Activated B cell treated with CpG ODN at 0.5 μM for 24 hours (primary cell): ENCODE measurements at regions not wholly inside any gene's neighbourhood (a gene's known extent, or its start where the extent isn't known, plus 50 kb on each side); places are given as distances from the start of the nearest gene placed in this dataset.

ENCODE experiments used
- ATAC-seq: fragments of 200-7000 bp; cut with Tn5 transposase; one replicate; pipeline ENCODE4 v1.10.0; 2021; ENCODE audit warnings: low read depth, mild to moderate bottlenecking, moderate library complexity
- CTCF ChIA-PET: fragments of 350-600 bp; sonication (Branson Sonifier 250); formaldehyde crosslinking; loops from one replicate; lab custom pipeline; 2021; ENCODE audit warnings: antibody characterized with exemption; lab: Charles Lee
- POLR2A ChIA-PET: fragments of 350-600 bp; sonication (Branson Sonifier 250); formaldehyde crosslinking; loops from one replicate; lab custom pipeline; 2021; ENCODE audit warnings: antibody characterized with exemption; lab: Charles Lee
- DNase-seq: peaks from one replicate; pipeline ENCODE4 v3.0.0; 2022
- H3K27ac Mint-ChIP-seq: one replicate; pipeline ENCODE4 v1.8.0; 2020; ENCODE audit warnings: mixed read lengths
- H3K27me3 Mint-ChIP-seq: one replicate; pipeline ENCODE4 v1.8.0; 2021; ENCODE audit warnings: mixed read lengths
- H3K36me3 Mint-ChIP-seq: one replicate; pipeline ENCODE4 v1.8.0; 2021; ENCODE audit warnings: low read depth, mixed read lengths
- H3K4me1 Mint-ChIP-seq: one replicate; pipeline ENCODE4 v1.8.0; 2021; ENCODE audit warnings: mixed read lengths
- H3K4me3 Mint-ChIP-seq: one replicate; pipeline ENCODE4 v1.8.0; 2020; ENCODE audit warnings: mild to moderate bottlenecking, mixed read lengths
- H3K9me3 Mint-ChIP-seq: one replicate; pipeline ENCODE4 v1.8.0; 2020; ENCODE audit warnings: mixed read lengths
- CTCF ChIP-seq: fragments of 200-600 bp; IDR thresholded peaks from one replicate; pipeline ENCODE4 v1.8.0; 2022; ENCODE audit warnings: antibody characterized with exemption, mild to moderate bottlenecking
- intact Hi-C: fragments of 100-400 bp; cut with micrococcal nuclease; formaldehyde crosslinking; loops from one replicate; pipeline ENCODE4 v1.15.1; 2024

GRCh38 chr9:100759215-100759614 is 181.3 kb downstream of the CAVIN4 start:
- no peak overlapping the region for H3K27ac Mint-ChIP-seq
- no peaks in the 10 kb centered on the region for H3K27me3 Mint-ChIP-seq
- DNase-seq (no peak), ATAC-seq (no peak)
- intact Hi-C loops: no loop called here
- no peak for TF ChIP-seq CTCF
- H3K9me3 Mint-ChIP-seq: peaks cover 3% of the 10 kb centered on the region
- ChIA-PET POLR2A (no interaction called here), CTCF (no interaction called here)
- no peaks in the 10 kb centered on the region for H3K36me3 Mint-ChIP-seq
- H3K4me3 Mint-ChIP-seq: no peak overlapping the region
- no peaks in the 10 kb centered on the region for H3K4me1 Mint-ChIP-seq

GRCh38 chr9:100761276-100761802 is 183.5 kb downstream of the CAVIN4 start:
- Mint-ChIP-seq H3K36me3 (no peaks in the 10 kb centered on the region), H3K27ac (no peak overlapping the region), H3K27me3 (no peaks in the 10 kb centered on the region), H3K9me3 (no peaks in the 10 kb centered on the region), H3K4me3 (no peak overlapping the region), H3K4me1 (no peaks in the 10 kb centered on the region)
- ChIA-PET POLR2A (no interaction called here), CTCF (no interaction called here)
- intact Hi-C loops: no loop called here
- no peak for TF ChIP-seq CTCF
- DNase-seq: no peak
- ATAC-seq: no peak

- CTCF ChIA-PET: no interaction called here
- Mint-ChIP-seq H3K4me3 (no peak overlapping the region), H3K27me3 (peaks cover 2% of the 10 kb centered on the region), H3K4me1 (no peaks in the 10 kb centered on the region), H3K9me3 (no peaks in the 10 kb centered on the region), H3K36me3 (no peaks in the 10 kb centered on the region), H3K27ac (no peak overlapping the region)
- intact Hi-C loops: no loop called here
- ATAC-seq (no peak), DNase-seq (no peak)
- TF ChIP-seq CTCF: no peak
- POLR2A ChIA-PET: no interaction called here
Measured at GRCh38 chr9:100774326-100774725, 196.4 kb downstream of the CAVIN4 start.

- ATAC-seq (no peak), DNase-seq (no peak)
- Mint-ChIP-seq H3K27ac (no peak overlapping the region), H3K4me1 (no peaks in the 10 kb centered on the region), H3K9me3 (no peaks in the 10 kb centered on the region), H3K36me3 (no peaks in the 10 kb centered on the region), H3K27me3 (peaks cover 2% of the 10 kb centered on the region), H3K4me3 (no peak overlapping the region)
- POLR2A ChIA-PET: no interaction called here
- intact Hi-C loops: no loop called here
- CTCF ChIA-PET: no interaction called here
- TF ChIP-seq CTCF: no peak
Measured at GRCh38 chr9:100774962-100775361, 197.1 kb downstream of the CAVIN4 start.

- CTCF ChIA-PET: no interaction called here
- Mint-ChIP-seq H3K4me1 (no peaks in the 10 kb centered on the region), H3K9me3 (no peaks in the 10 kb centered on the region), H3K27ac (no peak overlapping the region), H3K27me3 (peaks cover 2% of the 10 kb centered on the region), H3K36me3 (no peaks in the 10 kb centered on the region), H3K4me3 (no peak overlapping the region)
- no peak for TF ChIP-seq CTCF
- DNase-seq: no peak
- intact Hi-C loops: no loop called here
- POLR2A ChIA-PET: no interaction called here
- no peak for ATAC-seq
Measured at GRCh38 chr9:100775912-100776311, 198.0 kb downstream of the CAVIN4 start.
